ENCODE measurements at regions not wholly inside any gene's neighbourhood (a gene's known extent, or its start where the extent isn't known, plus 50 kb on each side); places are given as distances from the start of the nearest gene placed in this dataset.
"Not testable (repeated sequence)": the region's sequence is repeated elsewhere in the genome, so short reads cannot be mapped to it uniquely, and the experiment has no call there.

DNA sequence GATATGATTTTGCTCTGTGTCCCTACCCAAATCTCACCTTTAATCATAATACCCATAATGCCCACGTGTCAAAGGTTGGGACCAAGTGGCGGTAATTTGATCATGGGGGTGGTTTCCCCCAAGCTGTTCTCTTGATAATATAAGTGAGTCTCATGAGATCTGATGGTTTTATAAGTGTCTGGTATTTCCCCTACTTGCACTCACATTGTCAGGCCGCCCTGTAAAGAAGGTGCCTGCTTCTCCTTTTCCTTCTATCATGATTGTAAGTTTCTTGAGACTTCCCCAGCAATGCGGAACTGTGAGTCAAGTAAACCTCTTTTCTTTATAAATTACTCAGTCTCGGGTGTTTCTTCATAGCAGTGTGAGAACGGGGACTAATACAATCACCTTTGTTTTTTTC is 279.8 kb downstream of the ARPP21 start:
- H3K36me3 ChIP-seq (ENCODE audit: insufficient read depth, low read depth, low read length) = no peaks in the 10 kb centered on the region
- no peaks in the 10 kb centered on the region for H3K27me3 ChIP-seq (ENCODE audit: insufficient read depth, low read length)
- H3K4me3 ChIP-seq (ENCODE audit: low read length) = no peak overlapping the region
- 0 out of 2 replicates have a peak, but pooled peaks cover 6% of the 10 kb centered on the region for H3K9me3 ChIP-seq (ENCODE audit: insufficient read depth, low read depth, low read length)
- no peaks in the 10 kb centered on the region for H3K4me1 ChIP-seq (ENCODE audit: insufficient read depth, low read length)
- no peak overlapping the region for H3K9ac ChIP-seq (ENCODE audit: low read depth, low read length)
- no peak overlapping the region for H3K27ac ChIP-seq (ENCODE audit: low read length)

DNA sequence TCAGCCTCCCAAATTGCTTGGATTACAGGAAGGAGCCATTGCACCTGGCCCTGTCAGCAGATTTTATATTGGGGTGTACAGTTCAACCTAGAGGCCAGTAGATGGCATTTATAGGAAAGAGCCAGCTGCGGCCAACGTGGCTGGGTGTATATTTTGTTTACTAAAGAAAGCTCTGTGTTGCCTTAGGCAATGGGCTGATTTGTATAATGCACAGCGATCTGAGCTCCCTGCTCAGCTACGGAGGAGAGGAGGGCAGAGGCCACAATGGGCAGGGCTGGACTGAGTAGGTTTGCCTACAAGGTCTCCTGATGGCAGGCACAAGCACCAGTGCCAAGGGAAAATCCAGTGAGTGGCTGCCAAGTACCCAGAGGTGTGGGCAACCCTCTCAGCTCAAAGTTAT is 282.4 kb downstream of the ARPP21 start:
- H3K4me1 ChIP-seq (ENCODE audit: insufficient read depth, low read length) = no peaks in the 10 kb centered on the region
- H3K9ac ChIP-seq (ENCODE audit: low read depth, low read length) = no peak overlapping the region
- 0 out of 2 replicates have a peak, but pooled peaks cover 6% of the 10 kb centered on the region for H3K9me3 ChIP-seq (ENCODE audit: insufficient read depth, low read depth, low read length)
- no peaks in the 10 kb centered on the region for H3K36me3 ChIP-seq (ENCODE audit: insufficient read depth, low read depth, low read length)
- no peak overlapping the region for H3K27ac ChIP-seq (ENCODE audit: low read length)
- no peaks in the 10 kb centered on the region for H3K27me3 ChIP-seq (ENCODE audit: insufficient read depth, low read length)
- H3K4me3 ChIP-seq (ENCODE audit: low read length) = no peak overlapping the region

DNA sequence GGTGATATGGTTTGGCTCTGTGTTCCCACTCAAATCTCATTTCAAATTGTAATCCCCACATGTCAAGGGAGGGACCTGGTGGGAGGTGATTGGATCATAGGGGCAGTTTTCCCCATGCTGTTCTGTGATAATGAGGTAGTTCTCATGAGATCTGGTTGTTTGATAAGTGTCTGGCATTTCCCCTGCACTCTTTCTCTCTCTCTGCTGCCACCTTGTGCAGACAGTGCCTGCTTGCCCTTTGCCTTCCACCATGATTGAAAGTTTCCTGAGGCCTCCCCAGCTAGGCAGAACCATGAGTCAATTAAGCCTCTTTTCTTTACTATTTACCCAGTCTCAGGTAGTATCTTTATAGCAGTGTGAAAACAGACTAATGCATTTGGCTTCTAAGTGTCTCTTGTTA is 284.7 kb downstream of the ARPP21 start:
- H3K4me3 ChIP-seq (ENCODE audit: low read length); H3K27me3 ChIP-seq (ENCODE audit: insufficient read depth, low read length): not testable (repeated sequence)

DNA sequence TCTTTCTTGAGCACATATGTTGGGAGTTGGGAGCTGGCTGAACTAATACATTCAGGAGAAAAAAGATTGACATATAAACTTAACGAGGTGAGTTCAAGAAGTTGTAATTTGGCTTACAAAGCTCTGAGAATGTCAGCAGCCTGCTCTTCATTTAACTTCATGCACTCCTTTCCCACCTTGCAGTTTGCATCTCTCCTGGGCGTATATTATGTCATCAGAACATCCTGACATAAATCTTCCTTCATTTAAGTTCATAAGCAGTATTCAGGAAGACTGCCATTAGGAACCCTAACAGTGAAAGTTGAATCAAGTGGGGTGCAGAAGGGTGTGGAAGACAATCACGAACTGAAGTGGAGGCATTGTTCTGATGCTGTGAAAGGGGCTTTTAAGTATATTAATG is 288.1 kb downstream of the ARPP21 start:
- Histone ChIP-seq H3K4me1 (ENCODE audit: insufficient read depth, low read length) (no peaks in the 10 kb centered on the region), H3K4me3 (ENCODE audit: low read length) (no peak overlapping the region), H3K36me3 (ENCODE audit: insufficient read depth, low read depth, low read length) (no peaks in the 10 kb centered on the region), H3K9ac (ENCODE audit: low read depth, low read length) (no peak overlapping the region), H3K27ac (ENCODE audit: low read length) (no peak overlapping the region), H3K27me3 (ENCODE audit: insufficient read depth, low read length) (no peaks in the 10 kb centered on the region), H3K9me3 (ENCODE audit: insufficient read depth, low read depth, low read length) (no peaks in the 10 kb centered on the region)

More for the DNA sequence above, 284.7 kb downstream of the ARPP21 start:
- H3K9ac ChIP-seq (ENCODE audit: low read depth, low read length); H3K4me1 ChIP-seq (ENCODE audit: insufficient read depth, low read length); H3K9me3 ChIP-seq (ENCODE audit: insufficient read depth, low read depth, low read length); H3K27ac ChIP-seq (ENCODE audit: low read length); H3K36me3 ChIP-seq (ENCODE audit: insufficient read depth, low read depth, low read length): not testable (repeated sequence)

DNA sequence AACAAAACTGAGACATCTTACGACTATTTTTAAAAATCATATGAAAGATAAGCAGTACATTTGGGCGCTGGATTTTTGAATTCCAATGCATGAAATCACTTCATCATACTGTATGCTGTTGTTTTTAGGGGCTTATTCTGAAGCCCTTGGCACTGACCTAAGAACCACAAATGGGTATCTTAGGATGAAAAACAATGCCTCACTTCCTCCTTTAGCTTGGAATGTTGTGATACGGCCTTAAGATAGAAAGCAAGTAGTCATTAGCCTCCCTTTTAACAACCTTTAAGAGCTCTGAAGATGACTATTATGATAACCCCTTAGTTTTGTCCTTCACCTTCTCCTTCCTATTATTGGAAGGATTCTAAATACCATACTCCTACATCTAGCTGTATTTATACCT is 289.8 kb downstream of the ARPP21 start:
- Histone ChIP-seq H3K4me1 (ENCODE audit: insufficient read depth, low read length) (no peaks in the 10 kb centered on the region), H3K9me3 (ENCODE audit: insufficient read depth, low read depth, low read length) (no peaks in the 10 kb centered on the region), H3K27ac (ENCODE audit: low read length) (no peak overlapping the region), H3K27me3 (ENCODE audit: insufficient read depth, low read length) (no peaks in the 10 kb centered on the region), H3K36me3 (ENCODE audit: insufficient read depth, low read depth, low read length) (no peaks in the 10 kb centered on the region), H3K9ac (ENCODE audit: low read depth, low read length) (no peak overlapping the region), H3K4me3 (ENCODE audit: low read length) (no peak overlapping the region)

DNA sequence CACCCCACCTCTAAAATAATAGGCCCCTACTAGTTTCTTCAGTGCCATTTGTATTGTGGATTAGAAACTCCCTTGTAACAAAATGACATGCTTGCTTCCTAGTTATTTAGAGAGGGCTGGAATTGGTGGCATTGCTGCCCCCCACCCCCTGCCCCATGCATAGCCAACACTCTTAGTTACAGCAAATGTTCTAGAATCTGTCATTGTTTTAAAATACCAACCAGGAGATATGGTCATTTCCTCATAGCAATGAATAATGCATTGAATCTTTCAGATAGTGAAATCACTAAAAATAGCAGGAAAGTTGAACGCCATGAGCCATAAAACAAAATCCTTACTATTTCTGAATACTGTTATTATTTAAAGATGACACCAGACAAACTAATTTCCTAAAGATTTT is 292.5 kb downstream of the ARPP21 start:
- H3K27ac ChIP-seq (ENCODE audit: low read length) = no peak overlapping the region
- H3K4me1 ChIP-seq (ENCODE audit: insufficient read depth, low read length) = no peaks in the 10 kb centered on the region
- H3K9ac ChIP-seq (ENCODE audit: low read depth, low read length) = no peak overlapping the region
- no peaks in the 10 kb centered on the region for H3K27me3 ChIP-seq (ENCODE audit: insufficient read depth, low read length)
- H3K9me3 ChIP-seq (ENCODE audit: insufficient read depth, low read depth, low read length) = no peaks in the 10 kb centered on the region
- no peaks in the 10 kb centered on the region for H3K36me3 ChIP-seq (ENCODE audit: insufficient read depth, low read depth, low read length)
- H3K4me3 ChIP-seq (ENCODE audit: low read length) = no peak overlapping the region

DNA sequence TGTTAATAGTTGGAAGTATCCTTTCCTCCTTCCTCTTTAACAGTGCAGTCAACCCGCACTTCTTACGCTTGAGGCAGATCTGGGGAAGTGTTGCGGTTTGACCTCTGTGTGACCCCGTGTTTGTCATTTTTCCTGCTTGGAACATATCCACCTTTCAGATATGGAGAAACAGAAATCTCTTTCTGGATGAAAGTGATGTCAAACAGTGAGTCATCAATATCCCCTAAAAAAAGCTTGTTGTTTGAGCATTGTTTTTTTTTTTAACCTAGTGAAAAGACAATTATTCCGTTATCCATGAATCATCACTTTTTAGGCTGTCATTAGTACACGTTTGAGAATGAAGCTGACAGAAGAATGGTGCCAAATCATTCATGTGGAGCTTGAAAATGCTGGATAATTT is 293.7 kb downstream of the ARPP21 start:
- no peak overlapping the region for H3K4me3 ChIP-seq (ENCODE audit: low read length)
- no peak overlapping the region for H3K9ac ChIP-seq (ENCODE audit: low read depth, low read length)
- no peaks in the 10 kb centered on the region for H3K4me1 ChIP-seq (ENCODE audit: insufficient read depth, low read length)
- H3K27me3 ChIP-seq (ENCODE audit: insufficient read depth, low read length) = no peaks in the 10 kb centered on the region
- H3K36me3 ChIP-seq (ENCODE audit: insufficient read depth, low read depth, low read length) = no peaks in the 10 kb centered on the region
- no peak overlapping the region for H3K27ac ChIP-seq (ENCODE audit: low read length)
- no peaks in the 10 kb centered on the region for H3K9me3 ChIP-seq (ENCODE audit: insufficient read depth, low read depth, low read length)

DNA sequence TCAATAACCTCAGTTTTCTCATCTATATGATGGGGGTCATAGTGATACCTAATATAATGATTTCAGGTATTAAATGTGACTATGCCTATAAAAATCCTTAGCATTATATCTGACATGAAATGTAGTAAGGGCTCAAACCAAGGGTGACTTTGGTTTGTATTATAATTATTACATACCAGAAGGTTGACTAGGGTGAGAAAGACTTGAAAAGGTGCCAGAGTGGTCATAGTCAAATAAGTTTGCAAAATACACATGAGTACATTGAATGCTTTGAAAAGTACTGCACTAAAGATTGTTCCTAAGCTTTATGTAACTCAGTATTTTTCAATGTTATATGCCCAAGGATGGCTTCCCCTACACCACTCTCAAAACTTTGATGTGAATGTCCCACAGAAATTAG is 297.2 kb downstream of the ARPP21 start:
- Histone ChIP-seq H3K27ac (ENCODE audit: low read length) (no peak overlapping the region), H3K4me1 (ENCODE audit: insufficient read depth, low read length) (no peaks in the 10 kb centered on the region), H3K9ac (ENCODE audit: low read depth, low read length) (no peak overlapping the region), H3K4me3 (ENCODE audit: low read length) (no peak overlapping the region), H3K36me3 (ENCODE audit: insufficient read depth, low read depth, low read length) (no peaks in the 10 kb centered on the region), H3K27me3 (ENCODE audit: insufficient read depth, low read length) (no peaks in the 10 kb centered on the region), H3K9me3 (ENCODE audit: insufficient read depth, low read depth, low read length) (no peaks in the 10 kb centered on the region)

DNA sequence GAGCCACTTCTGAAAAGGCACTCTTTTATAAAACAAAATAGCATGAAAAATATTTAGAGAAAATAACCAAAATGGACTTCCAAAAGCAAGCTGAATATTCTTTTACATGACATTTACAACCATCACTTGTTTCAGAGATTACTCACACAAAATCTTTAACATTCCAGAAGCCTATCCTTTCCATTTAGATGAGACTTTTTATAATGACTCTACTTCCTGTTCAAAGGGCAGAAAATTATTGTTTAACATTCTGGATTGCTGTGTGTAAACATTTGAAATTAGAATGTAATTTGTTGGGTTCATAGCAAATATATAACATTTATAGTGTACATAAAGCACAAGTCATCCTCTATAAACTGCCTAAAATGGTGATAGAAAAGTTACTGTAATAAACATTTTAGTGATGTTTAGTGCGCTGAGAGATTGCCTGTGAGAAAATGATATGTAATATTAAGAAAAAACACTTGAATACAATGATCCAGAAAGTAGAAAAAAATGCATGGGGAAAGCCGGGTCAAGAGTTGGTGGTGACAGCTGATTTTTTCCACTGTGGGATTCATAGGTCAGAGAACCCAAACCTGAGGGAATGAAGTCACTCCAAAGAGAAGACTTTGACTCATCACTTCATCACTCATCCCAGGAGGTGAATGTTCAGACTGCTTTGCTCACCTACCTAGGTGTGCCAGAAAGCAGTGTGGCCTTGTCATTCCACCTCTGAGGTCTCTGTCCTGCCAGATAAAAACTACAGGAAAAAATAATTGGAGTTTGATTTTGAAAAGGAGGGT is 305.8 kb downstream of the ARPP21 start:
- no peak overlapping the region for H3K9ac ChIP-seq (ENCODE audit: low read depth, low read length)
- no peaks in the 10 kb centered on the region for H3K27me3 ChIP-seq (ENCODE audit: insufficient read depth, low read length)
- H3K9me3 ChIP-seq (ENCODE audit: insufficient read depth, low read depth, low read length) = no peaks in the 10 kb centered on the region; the same call in 1 of the 2 replicates
- H3K4me1 ChIP-seq (ENCODE audit: insufficient read depth, low read length) = no peaks in the 10 kb centered on the region
- H3K4me3 ChIP-seq (ENCODE audit: low read length) = no peak overlapping the region
- H3K27ac ChIP-seq (ENCODE audit: low read length) = no peak overlapping the region
- no peaks in the 10 kb centered on the region for H3K36me3 ChIP-seq (ENCODE audit: insufficient read depth, low read depth, low read length)

DNA sequence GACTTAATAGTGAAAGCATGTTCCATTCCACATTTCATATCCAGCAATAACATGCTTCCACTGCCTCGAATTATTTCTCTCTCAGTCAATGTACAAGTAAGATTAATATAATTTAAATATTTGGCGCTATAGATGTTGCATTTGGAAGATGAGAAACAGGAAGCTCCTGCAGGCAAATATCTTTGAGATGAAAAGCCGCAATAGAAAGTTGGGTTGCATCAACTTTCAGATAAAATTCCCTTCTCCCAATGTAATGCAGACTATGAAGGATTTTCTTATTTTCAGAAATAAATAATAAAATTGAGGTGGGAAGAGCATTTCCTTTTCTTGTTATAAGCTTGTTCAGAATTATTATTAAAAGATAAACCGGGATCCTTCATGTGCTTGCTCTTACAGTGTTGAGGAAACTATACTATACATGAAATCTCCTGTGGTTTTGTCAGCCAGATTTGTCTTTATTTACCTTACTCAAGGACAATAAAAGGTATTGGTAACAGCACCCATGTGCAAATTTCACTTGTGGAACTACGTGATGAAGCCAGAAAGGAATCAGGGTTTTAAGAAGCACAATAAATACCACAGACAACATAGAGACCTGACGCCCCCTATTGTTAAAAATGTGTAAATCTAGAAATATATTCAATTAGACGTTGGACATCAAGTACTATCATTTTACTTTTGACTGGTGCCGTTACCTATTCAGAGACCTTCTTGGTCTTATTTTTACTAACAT is 307.0 kb downstream of the ARPP21 start:
- no peak overlapping the region for H3K4me3 ChIP-seq (ENCODE audit: low read length)
- H3K4me1 ChIP-seq (ENCODE audit: insufficient read depth, low read length) = no peaks in the 10 kb centered on the region
- H3K9ac ChIP-seq (ENCODE audit: low read depth, low read length) = no peak overlapping the region
- H3K36me3 ChIP-seq (ENCODE audit: insufficient read depth, low read depth, low read length) = no peaks in the 10 kb centered on the region
- H3K27me3 ChIP-seq (ENCODE audit: insufficient read depth, low read length) = no peaks in the 10 kb centered on the region
- no peak overlapping the region for H3K27ac ChIP-seq (ENCODE audit: low read length)
- no peaks in the 10 kb centered on the region; the same call in 1 of the 2 replicates for H3K9me3 ChIP-seq (ENCODE audit: insufficient read depth, low read depth, low read length)

DNA sequence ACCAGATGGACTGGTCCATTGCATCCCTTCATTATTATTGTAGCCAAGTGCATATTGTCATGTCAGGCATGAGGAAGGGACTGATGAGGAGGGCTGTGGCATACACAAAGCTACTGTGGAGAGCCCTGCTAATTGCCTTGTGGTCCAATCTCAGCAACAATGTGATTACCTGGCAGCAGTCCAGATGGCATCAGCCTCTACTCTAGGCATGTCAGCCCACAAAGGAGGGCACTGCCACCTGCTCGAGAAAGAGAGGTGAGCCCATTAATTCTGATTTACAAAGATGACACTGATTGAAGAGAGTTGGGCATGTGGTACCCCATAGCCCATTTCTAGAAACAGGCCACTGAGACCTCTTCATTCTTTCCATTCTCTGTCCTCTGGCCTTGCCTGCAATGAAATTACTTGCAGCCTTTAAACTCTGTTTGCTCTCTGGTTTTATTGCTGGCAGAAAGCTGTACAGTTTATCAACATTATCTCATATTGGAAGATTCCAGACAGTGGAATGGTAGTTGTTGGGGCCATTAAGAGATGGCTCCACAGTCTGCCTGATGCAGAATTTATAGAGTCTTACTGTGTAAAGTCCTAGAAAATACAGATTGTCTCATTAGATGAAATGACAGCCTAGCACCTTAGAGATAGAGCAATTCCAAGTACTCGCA is 307.7 kb downstream of the ARPP21 start:
- no peak overlapping the region for H3K9ac ChIP-seq (ENCODE audit: low read depth, low read length)
- no peaks in the 10 kb centered on the region for H3K4me1 ChIP-seq (ENCODE audit: insufficient read depth, low read length)
- H3K9me3 ChIP-seq (ENCODE audit: insufficient read depth, low read depth, low read length) = no peaks in the 10 kb centered on the region; the same call in 1 of the 2 replicates
- no peaks in the 10 kb centered on the region for H3K27me3 ChIP-seq (ENCODE audit: insufficient read depth, low read length)
- no peak overlapping the region for H3K27ac ChIP-seq (ENCODE audit: low read length)
- no peaks in the 10 kb centered on the region for H3K36me3 ChIP-seq (ENCODE audit: insufficient read depth, low read depth, low read length)
- no peak overlapping the region for H3K4me3 ChIP-seq (ENCODE audit: low read length)

DNA sequence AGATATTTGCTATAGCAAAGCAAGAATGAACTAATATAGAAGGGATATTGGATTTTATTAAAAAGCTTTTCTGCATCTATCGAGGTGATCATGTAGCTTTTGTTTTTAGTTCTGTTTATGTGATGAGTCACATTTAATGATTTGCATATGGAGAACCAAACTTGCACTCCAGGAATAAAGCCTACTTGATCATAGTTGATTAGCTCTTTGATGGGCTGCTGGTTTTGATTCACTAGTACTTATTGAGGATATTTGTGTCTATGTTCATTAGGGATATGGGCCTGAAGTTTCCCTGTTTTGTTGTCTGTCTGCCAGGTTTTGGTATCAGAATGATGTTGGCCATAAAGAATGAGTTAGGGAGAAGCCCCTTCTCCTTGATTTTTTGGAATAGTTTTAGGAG is 310.7 kb downstream of the ARPP21 start:
- Histone ChIP-seq H3K4me3 (ENCODE audit: low read length) (no peak overlapping the region), H3K4me1 (ENCODE audit: insufficient read depth, low read length) (no peaks in the 10 kb centered on the region), H3K36me3 (ENCODE audit: insufficient read depth, low read depth, low read length) (no peaks in the 10 kb centered on the region), H3K27me3 (ENCODE audit: insufficient read depth, low read length) (no peaks in the 10 kb centered on the region), H3K9ac (ENCODE audit: low read depth, low read length) (no peak overlapping the region), H3K27ac (ENCODE audit: low read length) (no peak overlapping the region), H3K9me3 (ENCODE audit: insufficient read depth, low read depth, low read length) (no peaks in the 10 kb centered on the region)

Data from iPS-20b (cell line).